ENCODE measurements at regions not wholly inside any gene's neighbourhood (a gene's known extent, or its start where the extent isn't known, plus 50 kb on each side); places are given as distances from the start of the nearest gene placed in this dataset.

- TF ChIP-seq ATRX (CRISPR knock-in tag; IDR thresholded peaks at IDR 0.05; ENCODE audit: borderline replicate concordance) = no peak
- TF ChIP-seq BORCS8-MEF2B (CRISPR knock-in tag; IDR thresholded peaks at IDR 0.05) = no peak
- TF ChIP-seq ZNF552 (CRISPR knock-in tag; IDR thresholded peaks at IDR 0.05; ENCODE audit: borderline replicate concordance) = no peak
- TF ChIP-seq MYPOP (CRISPR knock-in tag; IDR thresholded peaks at IDR 0.05) = no peak
- no peak for TF ChIP-seq ZFP37 (CRISPR knock-in tag; IDR thresholded peaks at IDR 0.05; ENCODE audit: borderline replicate concordance)
- no peak for TF ChIP-seq IKZF1 (IDR thresholded peaks at IDR 0.05)
- TF ChIP-seq HNRNPL (IDR thresholded peaks at IDR 0.05; ENCODE audit: low read depth, low read length) = no peak
- TF ChIP-seq CAMTA2 (CRISPR knock-in tag; IDR thresholded peaks at IDR 0.05; ENCODE audit: borderline replicate concordance) = no peak
- no peak for TF ChIP-seq ZNF142 (CRISPR knock-in tag; IDR thresholded peaks at IDR 0.05)
- TF ChIP-seq POLR2AphosphoS5 (IDR thresholded peaks at IDR 0.05; ENCODE audit: low read depth, low read length) = no peak
- no peak for TF ChIP-seq PAF1 (CRISPR knock-in tag; IDR thresholded peaks at IDR 0.05)
- TF ChIP-seq ATF5 (CRISPR knock-in tag; IDR thresholded peaks at IDR 0.05; ENCODE audit: low read depth) = no peak
- no peak for TF ChIP-seq ETV6 (CRISPR knock-in tag; conservative IDR thresholded peaks at IDR 0.05)
These were observed 789.1 kb upstream of the SLITRK5 start (continued) for GRCh38 chr13:86882107-86882506.

Measured in HepG2 (cell line).